Forelimb muscle (tissue), 1 donor: ENCODE measurements at regions not wholly inside any gene's neighbourhood (a gene's known extent, or its start where the extent isn't known, plus 50 kb on each side); places are given as distances from the start of the nearest gene placed in this dataset.
"Not testable (repeated sequence)": the region's sequence is repeated elsewhere in the genome, so short reads cannot be mapped to it uniquely, and the experiment has no call there.

Source experiments
- DNase-seq: peaks from one replicate; pipeline ENCODE4 v3.0.0-alpha.2; 2013; ENCODE audit warnings: low read depth

- no peak for DNase-seq
Observed at GRCh38 chr9:73095425-73095824, 56.2 kb upstream of the ANXA1 start.

GRCh38 chr9:73093740-73094379, 57.8 kb upstream of the ANXA1 start:
- DNase-seq = no peak

GRCh38 chr9:73093016-73093739, 58.5 kb upstream of the ANXA1 start:
- DNase-seq = no peak

DNA sequence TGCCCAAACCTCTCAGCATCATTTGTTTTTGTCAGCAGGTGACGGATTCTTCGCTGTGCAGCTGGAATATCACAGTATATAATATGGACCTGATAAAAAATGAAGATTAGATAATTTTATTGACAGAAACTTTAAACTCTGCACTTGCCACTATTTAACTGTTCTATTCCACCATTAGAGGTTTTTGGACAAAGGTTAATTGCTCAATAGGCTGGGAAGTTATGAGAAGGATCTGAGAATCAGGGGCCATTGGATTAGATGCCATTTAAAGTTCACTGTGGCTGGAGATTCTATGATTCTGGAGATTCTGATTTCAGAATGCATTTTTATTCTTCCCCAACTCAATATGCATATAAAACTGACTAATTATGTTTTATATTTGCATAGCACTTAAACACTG, 59.8 kb upstream of the ANXA1 start:
- DNase-seq = no peak

- no peak for DNase-seq
Observed at GRCh38 chr9:73090214-73090613, 61.5 kb upstream of the ANXA1 start.

DNA sequence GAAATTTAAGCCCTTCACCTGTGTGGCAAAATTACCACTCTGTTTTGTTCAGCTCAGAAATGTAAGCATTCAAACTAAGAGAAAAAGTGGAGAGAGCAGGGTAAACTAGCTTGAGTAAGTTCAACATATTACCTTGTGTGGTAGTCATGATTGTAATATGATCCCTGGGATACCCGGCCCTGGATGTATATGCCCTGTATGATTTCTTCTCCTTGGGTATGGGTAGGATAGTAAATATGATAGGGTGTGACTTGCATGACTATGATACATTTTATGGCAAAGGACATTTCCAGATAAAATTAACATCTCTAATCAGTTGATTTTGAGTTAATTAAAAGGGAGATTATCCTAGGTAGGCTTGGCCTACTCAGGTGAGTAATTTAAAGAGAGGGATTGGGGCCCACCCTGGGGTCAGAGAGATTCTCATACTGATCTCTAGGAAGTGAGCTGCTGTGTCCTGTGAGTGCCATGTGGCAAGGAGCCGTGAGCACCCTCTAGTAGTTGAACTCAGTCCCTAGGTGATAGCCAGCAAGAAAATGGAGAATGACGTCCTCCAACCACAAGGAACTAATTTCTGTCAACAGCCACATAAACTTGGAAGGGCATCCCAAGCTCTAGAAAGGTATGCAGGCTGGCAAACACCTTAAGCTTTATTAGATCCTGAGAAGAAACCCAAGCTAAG, 62.2 kb upstream of the ANXA1 start:
- no peak for DNase-seq

DNA sequence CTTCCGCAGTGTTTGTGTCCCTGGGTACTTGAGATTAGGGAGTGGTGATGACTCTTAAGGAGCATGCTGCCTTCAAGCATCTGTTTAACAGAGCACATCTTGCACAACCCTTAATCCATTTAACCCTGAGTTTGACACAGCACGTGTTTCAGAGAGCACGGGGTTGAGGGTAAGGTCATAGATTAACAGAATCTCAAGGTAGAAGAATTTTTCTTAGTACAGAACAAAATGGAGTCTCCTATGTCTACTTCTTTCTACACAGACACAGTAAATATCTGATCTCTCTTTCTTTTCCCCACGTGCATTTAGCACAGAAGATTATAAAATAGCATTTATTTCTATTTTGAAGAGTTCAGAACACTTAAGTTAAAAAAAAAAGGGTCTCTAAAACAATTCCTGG, 63.8 kb upstream of the ANXA1 start:
- DNase-seq = not testable (repeated sequence)

DNA sequence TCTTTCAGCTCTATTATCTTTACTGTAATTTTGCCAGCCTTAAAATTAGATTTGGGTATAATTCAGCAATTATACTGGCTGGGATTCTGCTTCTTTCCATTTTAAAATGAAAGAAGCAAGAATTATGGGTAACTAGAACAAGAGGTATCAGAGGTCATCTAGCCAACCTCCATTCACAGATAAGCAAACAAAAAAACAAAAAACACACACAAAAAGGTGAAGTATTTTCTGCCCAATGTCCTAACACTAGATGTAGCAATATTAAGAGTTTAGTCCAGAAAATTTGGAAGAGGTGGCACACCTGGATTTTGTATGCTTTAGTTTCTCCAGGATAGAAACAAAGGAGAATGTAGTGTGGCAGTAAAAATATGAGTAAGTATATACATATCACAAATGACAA, 68.1 kb upstream of the ANXA1 start:
- DNase-seq = no peak

- DNase-seq = peak; percentile 69
Observed at GRCh38 chr9:73081979-73082657, 69.5 kb upstream of the ANXA1 start.

DNA sequence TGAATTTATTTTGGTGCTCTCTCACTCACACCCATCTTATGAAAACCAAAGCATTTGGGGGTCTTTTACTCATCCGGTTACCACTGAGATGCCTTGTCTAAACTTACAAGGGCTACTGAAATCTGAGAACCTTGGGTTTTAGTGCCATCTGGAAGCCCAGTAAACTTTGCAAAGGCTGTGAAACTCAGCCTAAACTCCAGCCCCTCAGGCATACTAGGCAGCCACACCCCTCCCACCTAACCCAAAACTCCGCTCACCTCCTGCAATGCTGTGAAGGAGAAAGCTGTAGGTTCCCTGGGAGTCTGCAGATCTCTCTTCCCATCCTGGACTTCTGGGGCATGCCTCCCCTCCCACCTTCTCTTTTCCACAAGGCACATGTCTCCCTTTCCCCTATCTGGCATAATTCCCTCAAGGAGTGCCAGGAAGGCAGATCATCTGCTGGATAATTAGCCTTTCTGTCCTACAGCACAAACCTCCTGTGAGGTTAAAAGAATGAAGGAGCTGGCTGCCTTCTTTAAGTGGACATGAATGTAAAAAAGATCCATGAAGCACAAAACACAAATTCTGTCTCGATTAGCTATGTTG, 71.5 kb upstream of the ANXA1 start:
- DNase-seq = no peak

- no peak for DNase-seq
Observed at GRCh38 chr9:73079326-73079725, 72.3 kb upstream of the ANXA1 start.

DNA sequence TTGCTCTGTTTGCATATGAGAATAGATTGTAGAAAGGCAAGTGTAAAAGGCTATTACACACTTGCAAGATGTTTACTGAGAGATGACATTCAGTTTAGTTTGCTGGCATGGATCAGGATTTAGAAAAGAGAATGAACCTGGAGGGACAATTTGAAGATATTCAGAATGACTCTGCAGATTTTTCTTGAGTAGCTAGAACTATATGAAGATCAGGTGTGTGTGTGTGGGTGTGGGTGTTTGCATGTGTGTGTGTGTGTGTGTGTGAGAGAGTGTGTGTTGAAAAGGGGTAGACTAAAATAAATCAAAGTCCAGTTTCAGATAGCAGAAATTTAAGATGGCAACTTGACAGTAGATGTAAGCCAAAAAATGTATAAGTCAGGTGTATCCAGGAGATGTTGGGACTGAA, 74.0 kb upstream of the ANXA1 start:
- no peak for DNase-seq

DNA sequence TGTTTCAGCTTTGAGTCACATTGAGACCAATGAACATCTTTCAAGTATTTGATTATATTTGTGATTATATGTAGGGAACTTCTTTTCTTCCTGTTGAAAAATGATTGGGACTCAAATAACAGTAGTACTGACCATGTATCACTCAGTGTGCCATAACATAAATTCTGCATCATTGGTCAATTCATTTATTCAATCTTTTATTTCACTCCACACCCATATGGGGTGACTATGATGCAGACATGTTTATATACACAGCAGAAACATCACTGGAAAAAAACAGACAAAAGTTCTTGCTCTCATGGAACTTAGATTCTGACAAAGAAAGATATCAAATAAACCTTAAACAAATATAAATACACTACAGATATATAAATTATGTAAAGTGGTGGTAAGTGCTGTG, 74.7 kb upstream of the ANXA1 start:
- DNase-seq = no peak

DNA sequence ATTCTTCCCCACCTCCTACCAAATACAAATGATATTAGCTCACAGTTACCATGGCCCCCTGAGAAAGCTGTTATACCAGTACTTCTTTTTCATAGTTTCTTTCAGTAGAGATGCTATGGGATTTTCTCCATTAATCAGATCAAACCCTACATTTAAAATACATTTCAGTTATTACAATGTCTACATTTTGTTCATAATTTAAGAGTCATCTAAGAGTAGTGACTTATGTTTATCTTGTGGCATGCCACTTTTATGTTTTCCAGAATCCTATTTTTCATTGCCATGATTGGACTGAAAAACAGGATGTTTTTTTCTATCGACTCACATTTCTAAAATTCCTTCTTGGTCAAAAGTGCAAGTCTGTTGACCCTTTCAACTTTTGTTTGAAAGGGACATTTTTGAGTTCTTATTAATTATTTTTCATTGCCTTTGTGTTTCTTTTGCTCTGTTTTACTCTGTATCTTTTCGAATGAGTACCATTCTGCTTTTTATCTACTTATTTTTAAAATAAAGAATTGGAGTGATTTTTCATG, 77.4 kb upstream of the ANXA1 start:
- DNase-seq = no peak

DNA sequence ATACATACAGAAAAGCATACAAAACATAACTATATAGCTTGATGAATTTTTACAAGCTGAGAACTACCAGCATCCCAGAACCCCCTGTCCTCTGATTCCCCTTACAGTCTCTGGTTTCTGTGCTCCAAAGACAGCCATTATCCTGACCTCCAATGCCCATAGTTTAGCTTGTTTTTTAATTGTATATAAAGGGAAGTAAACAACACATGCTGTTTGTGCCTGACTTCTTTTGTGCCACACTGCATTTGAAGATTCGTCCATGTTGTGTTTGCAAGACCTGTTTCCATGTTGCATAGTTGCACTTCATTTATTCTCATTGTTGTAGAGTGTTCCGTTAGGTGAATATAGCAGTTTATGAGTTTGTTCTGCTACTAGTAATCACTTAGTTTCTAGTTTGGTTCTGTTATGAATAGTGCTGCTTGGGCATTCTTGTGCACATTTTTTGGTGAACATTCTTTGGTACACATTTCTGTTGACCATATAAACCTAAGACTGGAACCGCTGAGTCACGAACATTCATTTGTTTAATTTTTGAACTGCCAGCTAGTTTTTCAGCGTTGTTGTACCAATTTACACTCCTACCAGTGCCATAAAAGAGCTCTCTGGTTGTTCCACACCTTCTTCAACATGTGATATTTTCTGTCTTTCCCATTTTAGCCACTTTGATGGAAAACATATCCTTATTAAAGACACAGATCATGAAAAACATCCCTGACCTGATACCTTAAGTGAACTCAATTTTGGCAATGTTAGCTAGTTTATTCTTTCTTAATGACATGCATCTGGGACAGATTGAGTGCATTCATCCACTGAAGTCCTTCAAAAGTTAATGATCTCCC, 78.1 kb upstream of the ANXA1 start:
- DNase-seq = no peak

DNA sequence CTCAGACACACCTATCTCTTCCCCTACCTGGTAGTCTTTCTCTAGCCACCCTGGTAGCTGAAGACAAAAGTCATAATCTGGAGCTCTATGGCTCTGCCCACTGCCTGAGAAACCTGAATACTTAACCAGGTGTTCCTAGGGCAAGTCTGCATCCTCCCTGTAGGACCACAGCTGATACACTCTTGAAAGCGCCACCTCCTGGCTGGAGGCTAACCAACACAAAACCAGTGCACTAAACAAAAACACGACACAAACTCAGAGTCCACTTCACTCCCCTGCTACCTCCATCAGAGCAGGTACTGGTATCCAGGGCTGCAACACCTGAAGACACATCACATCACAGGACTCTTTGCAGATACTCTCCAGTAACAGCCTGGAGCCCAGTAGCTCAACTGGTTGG, 84.6 kb upstream of the ANXA1 start:
- no peak for DNase-seq

- no peak for DNase-seq
Observed at GRCh38 chr9:73065439-73065838, 86.2 kb upstream of the ANXA1 start.

- no peak for DNase-seq
Observed at GRCh38 chr9:73064315-73064714, 87.3 kb upstream of the ANXA1 start.

- no peak for DNase-seq
Observed at GRCh38 chr9:73061146-73061545, 90.5 kb upstream of the ANXA1 start.

DNA sequence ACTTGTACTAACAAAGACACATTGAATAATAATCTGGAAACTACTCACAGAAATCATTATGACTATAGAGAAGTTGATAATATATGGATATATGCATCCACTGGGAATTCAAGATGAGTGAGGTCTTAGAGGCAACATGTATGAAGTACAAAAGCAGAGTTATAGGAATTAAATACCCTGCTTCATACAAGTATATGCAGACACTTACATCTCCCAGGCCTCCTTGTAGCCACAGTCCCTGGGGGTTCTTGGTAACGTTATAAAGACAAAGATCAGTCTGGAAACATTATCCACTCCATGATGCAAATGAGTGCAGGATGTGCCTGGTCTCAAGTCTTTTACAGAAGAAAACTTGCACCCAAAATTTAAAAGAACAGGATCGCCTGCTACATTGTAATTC, 92.4 kb upstream of the ANXA1 start:
- no peak for DNase-seq

DNA sequence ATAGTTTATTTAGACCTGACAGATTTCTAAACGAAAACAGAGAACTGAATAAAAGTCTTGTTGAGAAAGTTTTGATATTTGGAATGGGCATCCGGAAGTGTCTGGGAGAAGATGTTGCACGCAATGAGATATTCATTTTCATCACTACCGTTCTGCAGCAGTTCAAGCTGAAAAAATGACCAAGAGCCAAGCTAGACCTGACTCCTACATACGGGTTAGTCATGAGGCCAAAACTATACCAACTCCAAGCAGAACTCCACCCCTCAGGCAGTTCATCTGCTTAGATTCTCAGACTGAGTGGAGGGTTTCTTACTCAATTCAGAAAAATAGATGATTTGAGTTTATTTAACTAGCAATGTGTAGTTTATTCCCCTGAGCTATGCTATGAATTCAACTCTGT, 95.4 kb upstream of the ANXA1 start:
- DNase-seq = no peak
